KMS-11 (cell line): ENCODE measurements at regions not wholly inside any gene's neighbourhood (a gene's known extent, or its start where the extent isn't known, plus 50 kb on each side); places are given as distances from the start of the nearest gene placed in this dataset.

Source experiments
- H2AFZ ChIP-seq: fragments of 200-600 bp; sonication (generic); 2 replicates; pipeline ENCODE4 v1.6.1; 2016; ENCODE audit warnings: antibody characterized with exemption, mixed run types, low read depth
- H3K27ac ChIP-seq: fragments of 200-600 bp; sonication (generic); 2 replicates; pipeline ENCODE4 v1.6.1; 2016; ENCODE audit warnings: mild to moderate bottlenecking, mixed run types
- H3K27me3 ChIP-seq: fragments of 200-600 bp; sonication (generic); 2 replicates; pipeline ENCODE4 v1.6.1; 2017; ENCODE audit warnings: mild to moderate bottlenecking, low read depth, mixed run types, moderate library complexity; ENCODE audit not compliant: insufficient read depth
- H3K36me3 ChIP-seq: fragments of 200-600 bp; sonication (generic); 2 replicates; pipeline ENCODE4 v1.6.1; 2017; ENCODE audit warnings: mild to moderate bottlenecking, mixed run types; ENCODE audit not compliant: insufficient read depth
- H3K4me1 ChIP-seq: fragments of 200-600 bp; sonication (generic); 2 replicates; pipeline ENCODE4 v1.6.1; 2016; ENCODE audit warnings: mild to moderate bottlenecking, low read depth, mixed run types; ENCODE audit not compliant: poor library complexity, severe bottlenecking
- H3K4me2 ChIP-seq: fragments of 200-600 bp; sonication (generic); 2 replicates; pipeline ENCODE4 v1.7.0; 2016; ENCODE audit warnings: mild to moderate bottlenecking, mixed run types
- H3K4me3 ChIP-seq: fragments of 200-600 bp; sonication (generic); IDR thresholded peaks from 2 replicates; pipeline ENCODE4 v1.6.1; 2017; ENCODE audit warnings: low read depth, low read length, mixed read lengths; ENCODE audit not compliant: insufficient read depth
- H3K79me2 ChIP-seq: fragments of 200-600 bp; sonication (generic); 2 replicates; pipeline ENCODE4 v1.6.1; 2016; ENCODE audit warnings: low read depth, mixed run types; ENCODE audit not compliant: insufficient read depth
- H3K9ac ChIP-seq: fragments of 200-600 bp; sonication (generic); 2 replicates; pipeline ENCODE4 v1.6.1; 2016; ENCODE audit warnings: mild to moderate bottlenecking, mixed run types
- H4K20me1 ChIP-seq: fragments of 200-600 bp; sonication (generic); 2 replicates; pipeline ENCODE4 v1.6.1; 2016; ENCODE audit warnings: mild to moderate bottlenecking, mixed run types; ENCODE audit not compliant: insufficient read depth
- CTCF ChIP-seq: fragments of 200-600 bp; sonication (generic); conservative IDR thresholded peaks from 2 replicates; pipeline ENCODE4 v1.6.1; 2017; ENCODE audit warnings: low read depth, mild to moderate bottlenecking, antibody characterized with exemption, low read length, moderate library complexity, mixed read lengths

GRCh38 chrX:94744786-94745185 is 1070.8 kb downstream of the FAM133A start:
- Histone ChIP-seq H3K27me3 (no peaks in the 10 kb centered on the region), H3K4me3 (no peak overlapping the region), H4K20me1 (no peaks in the 10 kb centered on the region), H3K4me1 (peaks cover 26% of the 10 kb centered on the region), H3K36me3 (no peaks in the 10 kb centered on the region), H2AFZ (no peak overlapping the region), H3K79me2 (no peaks in the 10 kb centered on the region), H3K27ac (no peak overlapping the region), H3K4me2 (no peak overlapping the region), H3K9ac (no peak overlapping the region)
- TF ChIP-seq CTCF, result no peak

DNA sequence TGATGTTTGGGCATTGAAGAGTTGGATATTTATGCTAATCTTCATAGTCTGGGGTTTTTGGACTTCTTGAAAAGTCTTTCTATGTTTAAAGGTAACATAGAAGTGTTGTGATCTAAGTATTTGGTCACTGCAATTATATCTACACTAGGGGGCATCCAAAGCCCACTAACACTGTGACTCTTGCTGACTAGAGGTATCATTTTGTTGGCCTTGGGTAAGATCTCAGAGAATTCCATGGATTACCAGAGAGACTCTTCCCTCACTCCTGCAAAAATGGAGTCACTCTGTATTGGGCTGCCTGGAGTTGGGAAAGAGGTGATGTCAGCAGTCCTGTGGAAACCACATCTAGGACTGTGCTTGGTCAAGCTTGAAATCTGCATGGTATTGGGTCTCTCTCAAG is 1077.6 kb downstream of the FAM133A start:
- peak; percentile 25; the same call in 1 of the 2 replicates for TF ChIP-seq CTCF
- Histone ChIP-seq H3K27ac (no peak overlapping the region), H3K4me2 (no peak overlapping the region), H3K9ac (no peak overlapping the region), H4K20me1 (no peaks in the 10 kb centered on the region), H3K4me1 (no peaks in the 10 kb centered on the region), H3K4me3 (no peak overlapping the region), H3K79me2 (no peaks in the 10 kb centered on the region), H3K27me3 (no peaks in the 10 kb centered on the region), H3K36me3 (no peaks in the 10 kb centered on the region), H2AFZ (no peak overlapping the region)

DNA sequence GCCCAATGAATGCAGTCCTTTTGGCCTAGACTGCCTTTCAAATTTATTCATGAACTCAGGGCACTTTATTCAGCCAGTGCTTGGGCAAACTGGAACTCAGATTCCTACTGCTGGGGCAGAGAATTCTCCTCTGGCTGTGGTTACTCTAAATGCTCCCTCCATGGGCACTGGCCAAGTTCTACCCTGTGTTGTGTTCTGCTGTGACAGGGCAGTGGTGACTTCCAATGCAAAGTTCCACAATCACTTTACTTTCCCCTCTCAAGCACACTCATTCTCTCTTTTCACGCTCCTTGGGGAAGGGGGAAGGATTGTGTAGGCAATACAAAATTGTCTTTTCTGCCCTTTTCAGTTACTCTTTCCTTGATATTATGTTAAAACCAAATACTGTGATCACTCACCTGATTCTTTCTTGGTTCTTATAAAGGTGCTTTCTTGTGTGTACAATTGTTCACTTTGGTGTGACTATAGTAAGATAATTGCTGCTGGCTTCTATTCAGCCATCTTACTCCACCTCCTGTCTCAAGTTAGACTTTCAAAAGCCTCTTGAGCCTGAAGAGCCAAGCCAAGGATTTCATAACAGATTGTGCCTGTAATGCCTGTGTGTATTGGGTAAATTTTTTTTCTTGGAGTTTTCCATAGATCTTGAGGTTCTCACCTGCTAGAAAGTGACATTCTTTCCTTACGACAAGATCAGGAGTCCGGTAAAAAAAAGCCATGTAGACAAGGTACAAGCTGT is 1078.6 kb downstream of the FAM133A start:
- no peak overlapping the region for H3K9ac ChIP-seq
- no peaks in the 10 kb centered on the region for H3K79me2 ChIP-seq
- H2AFZ ChIP-seq, result no peak overlapping the region
- no peaks in the 10 kb centered on the region for H3K36me3 ChIP-seq
- H4K20me1 ChIP-seq, result no peaks in the 10 kb centered on the region
- no peak overlapping the region for H3K27ac ChIP-seq
- no peak overlapping the region for H3K4me3 ChIP-seq
- no peak for TF ChIP-seq CTCF
- H3K27me3 ChIP-seq, result no peaks in the 10 kb centered on the region
- no peaks in the 10 kb centered on the region for H3K4me1 ChIP-seq
- H3K4me2 ChIP-seq, result no peak overlapping the region

DNA sequence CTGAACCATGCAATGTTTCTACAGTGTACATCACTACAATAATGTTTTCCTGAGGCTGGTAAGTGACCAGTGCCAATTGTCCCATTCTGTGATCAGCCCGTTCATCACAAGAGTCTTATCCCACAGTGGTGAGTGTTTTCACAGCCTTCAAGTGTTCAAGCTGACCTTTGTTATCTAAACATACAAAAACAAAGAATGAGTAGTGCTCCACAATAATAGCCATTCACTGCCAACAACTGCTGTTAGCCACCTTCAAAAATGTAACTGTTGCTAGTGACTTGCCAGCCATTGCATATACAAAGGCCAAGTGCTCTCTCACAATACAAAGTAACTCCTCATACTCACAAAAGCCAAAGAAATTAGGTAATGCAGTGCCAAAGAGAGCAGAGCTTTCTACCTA is 1084.1 kb downstream of the FAM133A start:
- Histone ChIP-seq H3K4me1 (no peaks in the 10 kb centered on the region), H4K20me1 (no peaks in the 10 kb centered on the region), H3K9ac (no peak overlapping the region), H3K4me2 (no peak overlapping the region), H3K27ac (no peak overlapping the region), H3K79me2 (no peaks in the 10 kb centered on the region), H3K4me3 (no peak overlapping the region), H2AFZ (no peak overlapping the region), H3K36me3 (no peaks in the 10 kb centered on the region), H3K27me3 (no peaks in the 10 kb centered on the region)
- no peak for TF ChIP-seq CTCF
